WTC11 (cell line): ENCODE measurements at regions not wholly inside any gene's neighbourhood (a gene's known extent, or its start where the extent isn't known, plus 50 kb on each side); places are given as distances from the start of the nearest gene placed in this dataset.

Experiments
- CREM ChIP-seq: sonication (generic); formaldehyde crosslinking; IDR thresholded peaks from 2 replicates; pipeline ENCODE4 v1.8.1; 2022; ENCODE audit warnings: mild to moderate bottlenecking, missing genetic modification reagents, moderate library complexity
- CTCF ChIP-seq: fragments of 200-600 bp; IDR thresholded peaks from 2 replicates; pipeline ENCODE4 v1.8.0; 2022; ENCODE audit warnings: antibody characterized with exemption
- FOXP1 ChIP-seq: sonication (generic); formaldehyde crosslinking; IDR thresholded peaks from 2 replicates; pipeline ENCODE4 v1.8.0; 2022; ENCODE audit warnings: missing genetic modification reagents, mild to moderate bottlenecking, moderate library complexity, borderline replicate concordance
- GABPB1 ChIP-seq: sonication (generic); formaldehyde crosslinking; IDR thresholded peaks from 2 replicates; pipeline ENCODE4 v1.8.1; 2023; ENCODE audit warnings: mild to moderate bottlenecking, missing genetic modification reagents
- NFE2L1 ChIP-seq: sonication (generic); formaldehyde crosslinking; IDR thresholded peaks from 2 replicates; pipeline ENCODE4 v1.8.1; 2023; ENCODE audit warnings: missing genetic modification reagents
- NR1H2 ChIP-seq: sonication (generic); formaldehyde crosslinking; IDR thresholded peaks from 2 replicates; pipeline ENCODE4 v1.9.0; 2021; ENCODE audit warnings: mild to moderate bottlenecking, moderate library complexity, missing genetic modification reagents
- TEAD1 ChIP-seq: sonication (generic); formaldehyde crosslinking; IDR thresholded peaks from 2 replicates; pipeline ENCODE4 v1.8.0; 2022; ENCODE audit warnings: mild to moderate bottlenecking, missing genetic modification reagents
- ZNF121 ChIP-seq: sonication (generic); formaldehyde crosslinking; IDR thresholded peaks from 2 replicates; pipeline ENCODE4 v1.8.0; 2023; ENCODE audit warnings: missing genetic modification reagents
- ZNF232 ChIP-seq: sonication (generic); formaldehyde crosslinking; IDR thresholded peaks from 2 replicates; pipeline ENCODE4 v1.8.0; 2022; ENCODE audit warnings: mild to moderate bottlenecking, missing genetic modification reagents
- ZNF263 ChIP-seq: sonication (generic); formaldehyde crosslinking; IDR thresholded peaks from 2 replicates; pipeline ENCODE4 v1.8.1; 2022; ENCODE audit warnings: low read depth, mild to moderate bottlenecking, moderate library complexity, missing genetic modification reagents
- ZNF317 ChIP-seq: sonication (generic); formaldehyde crosslinking; IDR thresholded peaks from 2 replicates; pipeline ENCODE4 v1.8.1; 2023; ENCODE audit warnings: low read depth, mild to moderate bottlenecking, moderate library complexity, missing genetic modification reagents, borderline replicate concordance
- TF ChIP-seq, protein P1 (sequence below): sonication (generic); formaldehyde crosslinking; IDR thresholded peaks from 2 replicates; pipeline ENCODE4 v1.8.0; 2022; ENCODE audit warnings: mild to moderate bottlenecking, missing genetic modification reagents
- TF ChIP-seq, protein P2 (sequence below): sonication (generic); formaldehyde crosslinking; conservative IDR thresholded peaks from 2 replicates; pipeline ENCODE4 v1.8.1; 2022; ENCODE audit warnings: mild to moderate bottlenecking, missing genetic modification reagents

DNA sequence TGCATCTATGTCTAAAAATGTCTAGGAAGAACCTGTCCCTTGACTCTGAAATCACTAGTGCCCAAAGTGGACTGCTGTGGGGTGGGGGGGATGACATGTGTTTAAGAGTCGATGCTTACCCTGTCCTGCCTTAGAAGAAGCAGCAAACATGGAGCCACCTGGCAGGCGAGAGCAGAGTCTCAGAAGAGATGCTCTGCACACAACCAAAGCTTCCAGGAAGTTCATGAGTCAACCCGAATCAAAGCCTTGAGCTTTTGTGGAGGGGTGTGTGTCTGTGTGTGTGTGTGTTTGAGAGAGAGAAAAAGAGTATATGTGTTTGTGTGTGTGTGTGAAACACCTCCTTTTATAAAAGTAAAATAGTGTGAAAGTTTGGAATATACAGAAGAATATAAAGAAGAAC lies 269.9 kb downstream of the ALDH8A1 start:
- TF ChIP-seq, protein P1, sequence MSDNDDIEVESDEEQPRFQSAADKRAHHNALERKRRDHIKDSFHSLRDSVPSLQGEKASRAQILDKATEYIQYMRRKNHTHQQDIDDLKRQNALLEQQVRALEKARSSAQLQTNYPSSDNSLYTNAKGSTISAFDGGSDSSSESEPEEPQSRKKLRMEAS (CRISPR knock-in tag), result no peak
- TF ChIP-seq NFE2L1 (CRISPR knock-in tag) (no peak), ZNF263 (CRISPR knock-in tag) (no peak), TEAD1 (CRISPR knock-in tag) (no peak), CTCF (no peak), ZNF317 (CRISPR knock-in tag) (no peak), ZNF121 (no peak), ZNF232 (CRISPR knock-in tag) (no peak), GABPB1 (no peak), CREM (no peak), NR1H2 (CRISPR knock-in tag) (no peak), FOXP1 (CRISPR knock-in tag) (no peak)
- TF ChIP-seq, protein P2, sequence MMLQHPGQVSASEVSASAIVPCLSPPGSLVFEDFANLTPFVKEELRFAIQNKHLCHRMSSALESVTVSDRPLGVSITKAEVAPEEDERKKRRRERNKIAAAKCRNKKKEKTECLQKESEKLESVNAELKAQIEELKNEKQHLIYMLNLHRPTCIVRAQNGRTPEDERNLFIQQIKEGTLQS, result no peak
